OCI-LY1 (cell line): ENCODE measurements at regions not wholly inside any gene's neighbourhood (a gene's known extent, or its start where the extent isn't known, plus 50 kb on each side); places are given as distances from the start of the nearest gene placed in this dataset.

Experiments
- H2AFZ ChIP-seq: fragments of 200-600 bp; sonication (generic), shearing (Covaris generic); 2 replicates; pipeline ENCODE4 v1.6.0; 2014; ENCODE audit warnings: antibody characterized with exemption, mild to moderate bottlenecking, low read length
- H3F3A ChIP-seq: fragments of 200-600 bp; sonication (generic), shearing (Covaris generic); 2 replicates; pipeline ENCODE4 v1.6.0; 2014; ENCODE audit warnings: mild to moderate bottlenecking, antibody characterized with exemption, low read length, moderate library complexity; ENCODE audit not compliant: insufficient read depth
- H3K27ac ChIP-seq: fragments of 200-600 bp; sonication (generic); 2 replicates; pipeline ENCODE4 v1.5.1; 2014; ENCODE audit warnings: low read length, mixed run types, mild to moderate bottlenecking, low read depth; ENCODE audit not compliant: poor library complexity, severe bottlenecking
- H3K27me3 ChIP-seq: fragments of 200-600 bp; sonication (generic); 2 replicates; pipeline ENCODE4 v1.6.0; 2014; ENCODE audit warnings: antibody characterized with exemption, mild to moderate bottlenecking, low read length, moderate library complexity; ENCODE audit not compliant: insufficient read depth
- H3K36me3 ChIP-seq: fragments of 200-600 bp; sonication (generic); 2 replicates; pipeline ENCODE4 v1.6.1; 2014; ENCODE audit warnings: mild to moderate bottlenecking, antibody characterized with exemption, low read length, moderate library complexity, mixed read lengths; ENCODE audit not compliant: insufficient read depth
- H3K4me1 ChIP-seq: fragments of 200-600 bp; sonication (generic); 2 replicates; pipeline ENCODE4 v1.5.1; 2014; ENCODE audit warnings: mild to moderate bottlenecking, low read length, moderate library complexity; ENCODE audit not compliant: insufficient read depth, severe bottlenecking
- H3K4me2 ChIP-seq: fragments of 200-600 bp; sonication (generic), shearing (Covaris generic); 2 replicates; pipeline ENCODE4 v1.6.1; 2014; ENCODE audit warnings: low read length
- H3K4me3 ChIP-seq: fragments of 200-600 bp; sonication (generic); 2 replicates; pipeline ENCODE4 v1.5.1; 2014; ENCODE audit warnings: low read length, low read depth, mild to moderate bottlenecking, mixed read lengths; ENCODE audit not compliant: poor library complexity, severe bottlenecking
- H3K79me2 ChIP-seq: fragments of 200-600 bp; shearing (Covaris generic); 2 replicates; pipeline ENCODE4 v1.6.1; 2016; ENCODE audit warnings: mixed run types, low read length, mixed read lengths; ENCODE audit not compliant: insufficient read depth
- H3K9ac ChIP-seq: fragments of 200-600 bp; sonication (generic), shearing (Covaris generic); 2 replicates; pipeline ENCODE4 v1.6.1; 2014; ENCODE audit warnings: mild to moderate bottlenecking, low read length, mixed read lengths
- H3K9me2 ChIP-seq: fragments of 200-600 bp; sonication (generic), shearing (Covaris generic); 2 replicates; pipeline ENCODE4 v1.6.1; 2014; ENCODE audit warnings: low read depth, mild to moderate bottlenecking, low read length, mixed read lengths
- H3K9me3 ChIP-seq: fragments of 200-600 bp; shearing (Covaris generic); 2 replicates; pipeline ENCODE4 v1.6.1; 2014; ENCODE audit warnings: low read length, mixed read lengths
- H4K20me1 ChIP-seq: fragments of 200-600 bp; sonication (generic), shearing (Covaris generic); 2 replicates; pipeline ENCODE4 v1.6.0; 2016; ENCODE audit warnings: mild to moderate bottlenecking, low read length; ENCODE audit not compliant: insufficient read depth
- EZH2 ChIP-seq: fragments of 200-600 bp; sonication (generic), shearing (Covaris generic); IDR thresholded peaks from 2 replicates; pipeline ENCODE4 v1.8.0; 2017; ENCODE audit warnings: borderline replicate concordance, mixed run types, mild to moderate bottlenecking, antibody characterized with exemption, low read length, moderate library complexity, mixed read lengths
- TF ChIP-seq, protein P1 (sequence below): fragments of 200-600 bp; sonication (generic), shearing (Covaris generic); IDR thresholded peaks from 2 replicates; pipeline ENCODE4 v1.5.1; 2017; ENCODE audit warnings: mild to moderate bottlenecking, antibody characterized with exemption, low read length, moderate library complexity, mixed read lengths

DNA sequence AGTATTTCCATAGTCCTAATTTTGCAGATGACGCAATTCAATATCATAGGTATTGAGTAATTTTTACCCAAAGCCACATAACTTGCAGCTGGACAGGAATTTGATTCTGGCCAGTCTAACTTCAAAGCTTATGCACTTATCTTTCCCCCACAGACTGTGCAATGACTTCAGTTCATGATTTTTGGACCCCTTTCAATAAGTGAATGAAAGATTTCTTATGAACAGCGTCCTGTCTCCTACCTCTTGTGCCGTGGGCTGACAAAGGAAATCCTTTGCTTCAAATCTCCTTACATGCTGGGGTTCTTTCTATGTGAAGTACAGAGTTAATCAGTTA lies 217.7 kb upstream of the KIRREL3 start:
- no peaks in the 10 kb centered on the region for H3F3A ChIP-seq
- H3K9me2 ChIP-seq = no peaks in the 10 kb centered on the region
- H3K4me1 ChIP-seq = no peaks in the 10 kb centered on the region
- no peak for TF ChIP-seq EZH2
- TF ChIP-seq, protein P1, sequence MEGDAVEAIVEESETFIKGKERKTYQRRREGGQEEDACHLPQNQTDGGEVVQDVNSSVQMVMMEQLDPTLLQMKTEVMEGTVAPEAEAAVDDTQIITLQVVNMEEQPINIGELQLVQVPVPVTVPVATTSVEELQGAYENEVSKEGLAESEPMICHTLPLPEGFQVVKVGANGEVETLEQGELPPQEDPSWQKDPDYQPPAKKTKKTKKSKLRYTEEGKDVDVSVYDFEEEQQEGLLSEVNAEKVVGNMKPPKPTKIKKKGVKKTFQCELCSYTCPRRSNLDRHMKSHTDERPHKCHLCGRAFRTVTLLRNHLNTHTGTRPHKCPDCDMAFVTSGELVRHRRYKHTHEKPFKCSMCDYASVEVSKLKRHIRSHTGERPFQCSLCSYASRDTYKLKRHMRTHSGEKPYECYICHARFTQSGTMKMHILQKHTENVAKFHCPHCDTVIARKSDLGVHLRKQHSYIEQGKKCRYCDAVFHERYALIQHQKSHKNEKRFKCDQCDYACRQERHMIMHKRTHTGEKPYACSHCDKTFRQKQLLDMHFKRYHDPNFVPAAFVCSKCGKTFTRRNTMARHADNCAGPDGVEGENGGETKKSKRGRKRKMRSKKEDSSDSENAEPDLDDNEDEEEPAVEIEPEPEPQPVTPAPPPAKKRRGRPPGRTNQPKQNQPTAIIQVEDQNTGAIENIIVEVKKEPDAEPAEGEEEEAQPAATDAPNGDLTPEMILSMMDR = no peak
- no peaks in the 10 kb centered on the region for H3K79me2 ChIP-seq
- H3K9me3 ChIP-seq = no peaks in the 10 kb centered on the region
- H3K27me3 ChIP-seq = no peaks in the 10 kb centered on the region
- no peak overlapping the region for H3K4me2 ChIP-seq
- H3K9ac ChIP-seq = no peak overlapping the region
- no peaks in the 10 kb centered on the region for H3K36me3 ChIP-seq
- no peaks in the 10 kb centered on the region for H4K20me1 ChIP-seq
- no peak overlapping the region for H3K27ac ChIP-seq
- H3K4me3 ChIP-seq = no peak overlapping the region
- H2AFZ ChIP-seq = no peak overlapping the region

DNA sequence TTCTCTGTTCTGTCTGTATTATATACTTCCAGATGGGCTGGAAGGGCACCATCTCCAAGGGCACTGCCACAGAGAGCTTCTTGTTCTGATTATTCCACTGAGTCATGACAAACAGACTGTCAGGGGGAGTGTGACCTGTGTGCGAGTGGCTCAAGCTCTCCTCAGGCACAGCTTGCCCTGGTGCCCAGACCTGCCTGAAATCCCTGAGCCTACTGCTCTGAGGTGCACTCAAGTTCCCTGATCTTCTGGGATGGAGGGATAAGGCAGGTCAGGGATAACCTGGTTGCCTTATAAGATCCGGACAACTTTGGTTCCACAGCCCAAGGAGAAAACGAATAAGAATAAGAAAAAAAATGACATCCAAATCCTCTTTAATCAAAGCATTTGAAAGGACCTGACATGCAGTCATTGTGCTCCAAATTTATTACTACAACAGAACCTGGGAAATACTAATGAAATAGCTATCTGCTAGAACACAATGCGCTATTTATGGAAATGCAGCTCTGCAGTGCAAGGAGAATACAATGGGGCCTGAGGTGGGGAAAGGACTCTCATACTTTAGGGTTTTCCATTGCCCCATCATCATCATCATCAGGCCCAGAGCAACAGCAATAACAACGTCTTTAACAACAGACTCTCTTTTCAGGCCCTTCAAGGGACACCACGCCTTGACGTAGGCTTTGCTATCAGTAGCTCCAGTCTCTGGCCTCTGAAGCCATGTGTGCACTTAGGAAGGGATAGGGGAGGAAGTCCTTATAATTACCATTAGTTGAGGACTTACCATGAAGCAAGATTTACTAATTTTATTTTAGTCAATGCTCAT lies 217.1 kb upstream of the KIRREL3 start:
- Histone ChIP-seq H3F3A (no peaks in the 10 kb centered on the region), H4K20me1 (no peaks in the 10 kb centered on the region), H3K9me2 (no peaks in the 10 kb centered on the region), H3K27me3 (no peaks in the 10 kb centered on the region), H3K4me2 (no peak overlapping the region), H2AFZ (no peak overlapping the region), H3K4me1 (no peaks in the 10 kb centered on the region), H3K9ac (no peak overlapping the region), H3K36me3 (no peaks in the 10 kb centered on the region), H3K9me3 (no peaks in the 10 kb centered on the region), H3K4me3 (no peak overlapping the region), H3K79me2 (no peaks in the 10 kb centered on the region), H3K27ac (no peak overlapping the region)
- TF ChIP-seq EZH2 = no peak
- TF ChIP-seq, protein P1 = no peak

DNA sequence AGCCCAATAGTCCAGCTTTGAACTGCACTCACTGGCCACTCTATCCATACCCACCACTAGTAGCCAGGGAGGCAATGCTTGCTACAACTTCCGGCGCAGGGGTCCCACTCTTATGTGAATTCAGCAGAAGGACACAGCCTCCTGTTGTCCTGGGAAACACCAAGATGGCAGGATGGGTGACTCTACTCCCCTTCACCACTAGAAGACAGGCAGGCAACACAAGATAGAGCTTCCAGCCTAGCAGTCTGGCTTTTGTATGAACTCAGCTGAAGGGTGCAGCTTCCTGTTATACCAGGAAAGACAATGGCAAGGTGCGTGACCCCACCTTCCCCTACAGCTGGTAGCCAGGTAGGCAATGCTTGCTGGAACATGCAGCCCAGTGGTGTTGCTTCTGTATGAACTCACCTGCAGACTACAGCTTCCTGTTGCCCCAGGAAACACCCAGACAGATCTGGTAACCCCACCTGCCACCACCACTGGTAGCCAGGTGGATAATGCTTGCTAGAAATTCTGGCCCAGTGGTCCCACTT lies 205.2 kb upstream of the KIRREL3 start:
- H4K20me1 ChIP-seq = no peaks in the 10 kb centered on the region
- H3K36me3 ChIP-seq = no peaks in the 10 kb centered on the region
- no peak overlapping the region for H3K4me2 ChIP-seq
- H3K9me3 ChIP-seq = no peaks in the 10 kb centered on the region
- no peak overlapping the region for H2AFZ ChIP-seq
- H3K9ac ChIP-seq = no peak overlapping the region
- no peaks in the 10 kb centered on the region for H3K4me1 ChIP-seq
- TF ChIP-seq, protein P1 = no peak
- no peak for TF ChIP-seq EZH2
- no peaks in the 10 kb centered on the region for H3K9me2 ChIP-seq
- no peaks in the 10 kb centered on the region for H3K79me2 ChIP-seq
- H3K27me3 ChIP-seq = no peaks in the 10 kb centered on the region
- no peaks in the 10 kb centered on the region for H3F3A ChIP-seq
- no peak overlapping the region for H3K27ac ChIP-seq
- H3K4me3 ChIP-seq = no peak overlapping the region
